Activated B cell treated with CpG ODN at 0.5 μM for 24 hours (primary cell): ENCODE measurements at regions not wholly inside any gene's neighbourhood (a gene's known extent, or its start where the extent isn't known, plus 50 kb on each side); places are given as distances from the start of the nearest gene placed in this dataset.

ENCODE experiments used
- ATAC-seq: fragments of 200-7000 bp; cut with Tn5 transposase; one replicate; pipeline ENCODE4 v1.10.0; 2021; ENCODE audit warnings: low read depth, mild to moderate bottlenecking, moderate library complexity
- CTCF ChIA-PET: fragments of 350-600 bp; sonication (Branson Sonifier 250); formaldehyde crosslinking; loops from one replicate; lab custom pipeline; 2021; ENCODE audit warnings: antibody characterized with exemption; lab: Charles Lee
- POLR2A ChIA-PET: fragments of 350-600 bp; sonication (Branson Sonifier 250); formaldehyde crosslinking; loops from one replicate; lab custom pipeline; 2021; ENCODE audit warnings: antibody characterized with exemption; lab: Charles Lee
- DNase-seq: peaks from one replicate; pipeline ENCODE4 v3.0.0; 2022
- H3K27ac Mint-ChIP-seq: one replicate; pipeline ENCODE4 v1.8.0; 2020; ENCODE audit warnings: mixed read lengths
- H3K27me3 Mint-ChIP-seq: one replicate; pipeline ENCODE4 v1.8.0; 2021; ENCODE audit warnings: mixed read lengths
- H3K36me3 Mint-ChIP-seq: one replicate; pipeline ENCODE4 v1.8.0; 2021; ENCODE audit warnings: low read depth, mixed read lengths
- H3K4me1 Mint-ChIP-seq: one replicate; pipeline ENCODE4 v1.8.0; 2021; ENCODE audit warnings: mixed read lengths
- H3K4me3 Mint-ChIP-seq: one replicate; pipeline ENCODE4 v1.8.0; 2020; ENCODE audit warnings: mild to moderate bottlenecking, mixed read lengths
- H3K9me3 Mint-ChIP-seq: one replicate; pipeline ENCODE4 v1.8.0; 2020; ENCODE audit warnings: mixed read lengths
- CTCF ChIP-seq: fragments of 200-600 bp; IDR thresholded peaks from one replicate; pipeline ENCODE4 v1.8.0; 2022; ENCODE audit warnings: antibody characterized with exemption, mild to moderate bottlenecking
- intact Hi-C: fragments of 100-400 bp; cut with micrococcal nuclease; formaldehyde crosslinking; loops from one replicate; pipeline ENCODE4 v1.15.1; 2024

DNA sequence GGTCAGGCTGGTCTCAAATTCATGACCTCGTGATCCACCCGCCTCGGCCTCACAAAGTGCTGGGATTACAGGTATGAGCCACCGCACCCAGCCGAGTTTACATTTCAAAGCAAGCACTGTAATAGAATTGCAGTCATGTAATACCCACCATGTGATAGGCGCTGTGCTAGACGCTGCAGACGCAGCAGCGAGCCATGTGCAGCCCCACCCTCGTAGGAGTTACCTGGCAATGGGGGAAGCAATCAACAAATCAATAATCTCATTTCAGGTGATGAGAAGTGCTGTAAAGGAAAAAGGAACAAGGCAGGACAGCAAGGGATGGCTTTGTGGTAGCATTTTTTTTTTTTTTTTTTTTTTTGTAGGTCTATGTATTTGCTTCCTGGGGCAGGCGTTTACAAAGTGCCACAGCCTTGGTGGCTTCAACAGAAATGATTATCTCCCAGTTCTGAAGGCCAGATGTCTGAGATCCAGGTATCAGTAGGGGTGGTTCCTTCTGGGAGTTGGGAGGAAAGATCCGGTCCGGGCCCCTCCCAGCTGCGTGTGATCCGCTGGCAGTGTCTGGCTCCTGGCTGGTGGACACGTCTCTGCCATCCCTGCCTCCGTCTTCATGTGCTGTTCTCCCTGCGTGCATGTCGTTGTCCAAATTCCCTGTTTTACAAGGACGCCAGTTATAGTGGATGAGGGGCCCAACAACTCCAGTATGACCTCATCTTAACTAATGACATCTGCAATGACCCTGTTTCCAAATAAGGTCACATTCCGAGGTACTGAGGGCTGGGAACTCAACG is 72.8 kb downstream of the TNFAIP2 start:
- H3K4me1 Mint-ChIP-seq = no peaks in the 10 kb centered on the region
- no peak overlapping the region for H3K4me3 Mint-ChIP-seq
- TF ChIP-seq CTCF = no peak
- ChIA-PET CTCF (no interaction called here), POLR2A (no interaction called here)
- H3K27me3 Mint-ChIP-seq = peaks cover 21% of the 10 kb centered on the region
- intact Hi-C loops = no loop called here
- no peak overlapping the region for H3K27ac Mint-ChIP-seq
- H3K36me3 Mint-ChIP-seq = no peaks in the 10 kb centered on the region
- peaks cover 4% of the 10 kb centered on the region for H3K9me3 Mint-ChIP-seq
- ATAC-seq (no peak), DNase-seq (no peak)

DNA sequence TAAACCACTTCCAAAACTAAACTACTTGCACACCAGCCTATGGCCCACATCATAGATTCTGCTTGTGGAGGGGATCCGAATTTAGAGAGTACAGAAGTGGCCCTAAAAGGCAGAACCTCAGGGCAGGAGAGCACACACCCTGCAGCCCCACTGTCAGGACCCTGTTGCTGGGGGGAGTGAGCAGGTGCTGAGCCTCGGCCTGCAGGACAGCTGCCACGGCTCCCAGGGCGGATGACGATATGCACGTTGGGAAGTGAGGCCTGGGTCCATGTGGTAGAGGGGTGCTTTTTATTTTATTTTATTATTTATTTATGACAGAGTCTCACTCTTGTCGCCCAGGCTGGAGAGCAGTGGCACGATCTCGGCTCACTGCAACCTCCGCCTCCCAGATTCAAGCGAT is 73.5 kb downstream of the TNFAIP2 start:
- POLR2A ChIA-PET = no interaction called here
- Mint-ChIP-seq H3K27me3 (peaks cover 20% of the 10 kb centered on the region), H3K27ac (no peak overlapping the region), H3K9me3 (peaks cover 7% of the 10 kb centered on the region), H3K4me3 (no peak overlapping the region), H3K4me1 (no peaks in the 10 kb centered on the region), H3K36me3 (no peaks in the 10 kb centered on the region)
- ATAC-seq (no peak), DNase-seq (no peak)
- TF ChIP-seq CTCF = no peak
- intact Hi-C loops = no loop called here
- CTCF ChIA-PET = no interaction called here

- Mint-ChIP-seq H3K27me3 (peaks cover 15% of the 10 kb centered on the region), H3K4me3 (no peak overlapping the region), H3K27ac (no peak overlapping the region), H3K4me1 (no peaks in the 10 kb centered on the region), H3K9me3 (peaks cover 8% of the 10 kb centered on the region), H3K36me3 (no peaks in the 10 kb centered on the region)
- ChIA-PET POLR2A (no interaction called here), CTCF (no interaction called here)
- DNase-seq = no peak
- ATAC-seq = no peak
- intact Hi-C loops = no loop called here
- TF ChIP-seq CTCF = no peak
Observed at GRCh38 chr14:103198131-103199105, 75.2 kb downstream of the TNFAIP2 start.

- H3K4me3 Mint-ChIP-seq = no peak overlapping the region
- TF ChIP-seq CTCF = no peak
- no peak for ATAC-seq
- H3K36me3 Mint-ChIP-seq = peaks cover 6% of the 10 kb centered on the region
- DNase-seq = no peak
- CTCF ChIA-PET = no interaction called here
- no peaks in the 10 kb centered on the region for H3K4me1 Mint-ChIP-seq
- intact Hi-C loops = no loop called here
- H3K27me3 Mint-ChIP-seq = peaks cover 20% of the 10 kb centered on the region
- peaks cover 13% of the 10 kb centered on the region for H3K9me3 Mint-ChIP-seq
- POLR2A ChIA-PET = no interaction called here
- H3K27ac Mint-ChIP-seq = no peak overlapping the region
Observed at GRCh38 chr14:103199124-103199523, 75.9 kb downstream of the TNFAIP2 start.

GRCh38 chr14:103201801-103202200 is 78.5 kb downstream of the TNFAIP2 start:
- TF ChIP-seq CTCF = no peak
- H3K4me3 Mint-ChIP-seq = no peak overlapping the region
- peaks cover 6% of the 10 kb centered on the region for H3K36me3 Mint-ChIP-seq
- intact Hi-C loops = no loop called here
- DNase-seq = no peak
- H3K4me1 Mint-ChIP-seq = no peaks in the 10 kb centered on the region
- ChIA-PET POLR2A (no interaction called here), CTCF (no interaction called here)
- ATAC-seq = no peak
- no peak overlapping the region for H3K27ac Mint-ChIP-seq
- H3K9me3 Mint-ChIP-seq = peaks cover 25% of the 10 kb centered on the region
- peaks cover 21% of the 10 kb centered on the region for H3K27me3 Mint-ChIP-seq
